GM21423 (cell line): ENCODE measurements at regions not wholly inside any gene's neighbourhood (a gene's known extent, or its start where the extent isn't known, plus 50 kb on each side); places are given as distances from the start of the nearest gene placed in this dataset.
"Not testable (repeated sequence)": the region's sequence is repeated elsewhere in the genome, so short reads cannot be mapped to it uniquely, and the experiment has no call there.

Experiments used
- ATAC-seq: cut with Tn5 transposase; IDR thresholded peaks from one replicate; pipeline ENCODE4 v1.9.1; 2021; ENCODE audit warnings: mild to moderate bottlenecking, moderate library complexity; ENCODE audit not compliant: unreplicated experiment

- ATAC-seq = no peak
Measured at GRCh38 chr10:21296575-21297355, 228.7 kb downstream of the SKIDA1 start.

GRCh38 chr10:21293518-21294356 lies 231.7 kb downstream of the SKIDA1 start:
- no peak for ATAC-seq

GRCh38 chr10:21292763-21293517 lies 232.5 kb downstream of the SKIDA1 start:
- no peak for ATAC-seq

GRCh38 chr10:21290499-21291160 lies 234.9 kb downstream of the SKIDA1 start:
- no peak for ATAC-seq

GRCh38 chr10:21289961-21290360 lies 235.5 kb downstream of the SKIDA1 start:
- ATAC-seq = no peak

- no peak for ATAC-seq
Measured at GRCh38 chr10:21289271-21289670, 236.2 kb downstream of the SKIDA1 start.

GRCh38 chr10:21285742-21286331 lies 239.6 kb downstream of the SKIDA1 start:
- no peak for ATAC-seq

- ATAC-seq = no peak
Measured at GRCh38 chr10:21285207-21285606, 240.3 kb downstream of the SKIDA1 start.

GRCh38 chr10:21284301-21284700 lies 241.2 kb downstream of the SKIDA1 start:
- no peak for ATAC-seq

- ATAC-seq = not testable (repeated sequence)
Measured at GRCh38 chr10:21283053-21283452, 242.4 kb downstream of the SKIDA1 start.

- no peak for ATAC-seq
Measured at GRCh38 chr10:21281765-21282484, 243.6 kb downstream of the SKIDA1 start.

- no peak for ATAC-seq
Measured at GRCh38 chr10:21280971-21281572, 244.4 kb downstream of the SKIDA1 start.

GRCh38 chr10:21280037-21280436 lies 245.4 kb downstream of the SKIDA1 start:
- no peak for ATAC-seq

GRCh38 chr10:21279217-21279575 lies 246.3 kb downstream of the SKIDA1 start:
- no peak for ATAC-seq

GRCh38 chr10:21278491-21279216 lies 246.8 kb downstream of the SKIDA1 start:
- ATAC-seq = peak; percentile 91

GRCh38 chr10:21273400-21273968 lies 252.0 kb downstream of the SKIDA1 start:
- ATAC-seq = no peak

- ATAC-seq = no peak
Measured at GRCh38 chr10:21272643-21273399, 252.7 kb downstream of the SKIDA1 start.

GRCh38 chr10:21270976-21271375 lies 254.5 kb downstream of the SKIDA1 start:
- no peak for ATAC-seq
